ENCODE measurements at regions not wholly inside any gene's neighbourhood (a gene's known extent, or its start where the extent isn't known, plus 50 kb on each side); places are given as distances from the start of the nearest gene placed in this dataset.

DNA sequence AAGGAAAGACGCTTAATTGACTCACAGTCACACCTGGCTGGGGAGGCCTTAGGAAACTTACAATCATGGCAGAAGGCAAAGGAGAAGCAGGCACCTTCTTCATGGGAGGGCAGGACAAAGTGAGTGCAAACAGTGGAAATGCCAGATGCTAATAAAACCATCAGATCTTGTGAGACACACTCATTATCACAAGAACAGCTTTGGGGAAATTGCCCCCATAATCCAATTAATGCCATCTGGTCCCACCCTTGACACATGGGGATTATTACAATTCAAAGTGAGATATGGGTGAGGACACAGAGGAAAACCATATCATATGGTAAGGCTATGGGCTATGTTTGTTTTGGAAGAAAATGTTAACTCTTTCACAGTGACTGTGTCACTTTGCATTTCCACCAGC lies 1272.5 kb upstream of the CELF2 start:
- no peak for FAIRE-seq
- intact Hi-C loops (cut with DNase I), result no loop called here

DNA sequence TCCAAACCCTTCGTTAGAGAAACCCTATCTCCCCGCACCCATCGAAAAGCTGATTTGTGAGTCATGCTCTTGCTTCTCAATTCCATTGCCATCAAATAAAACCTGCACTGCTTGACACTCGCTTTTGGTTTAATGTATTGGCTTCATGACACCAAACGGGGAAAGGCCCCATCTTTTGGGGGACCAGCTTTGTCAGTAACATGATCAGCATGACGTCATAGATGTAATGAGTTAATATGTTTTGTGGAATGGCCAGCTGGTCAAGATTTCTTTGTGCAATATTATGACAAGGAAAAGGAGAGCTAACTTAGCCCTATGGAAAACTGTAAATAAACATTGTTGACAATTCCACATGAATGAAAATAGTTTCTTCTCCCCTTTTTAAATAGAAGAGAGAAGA lies 1260.5 kb upstream of the CELF2 start:
- no peak overlapping the region for H3K9ac ChIP-seq (ENCODE audit: low read length in 3 of 3)

More for the DNA sequence above, 1272.5 kb upstream of the CELF2 start:
- Histone ChIP-seq H3K9me3 (ENCODE audit: control insufficient read depth in 2 of 3, insufficient read depth in 1 of 3, low read length in 3 of 3) (no peaks in the 10 kb centered on the region), H3K4me1 (ENCODE audit: control insufficient read depth in 2 of 3, insufficient read depth in 2 of 3, low read depth in 1 of 3, low read length in 3 of 3) (no peaks in the 10 kb centered on the region), H3K9ac (ENCODE audit: low read length in 3 of 3) (no peak overlapping the region), H3K4me3 (ENCODE audit: low read length in 3 of 3) (no peak overlapping the region), H3K36me3 (ENCODE audit: control insufficient read depth in 2 of 3, insufficient read depth in 3 of 3, low read length in 3 of 3) (no peaks in the 10 kb centered on the region), H3K27ac (ENCODE audit: low read depth in 2 of 2, low read length in 2 of 2) (no peak overlapping the region), H3K27me3 (ENCODE audit: control insufficient read depth, insufficient read depth, low read length) (no peaks in the 10 kb centered on the region)
- DNase-seq, result no peak
- TF ChIP-seq, protein P1, sequence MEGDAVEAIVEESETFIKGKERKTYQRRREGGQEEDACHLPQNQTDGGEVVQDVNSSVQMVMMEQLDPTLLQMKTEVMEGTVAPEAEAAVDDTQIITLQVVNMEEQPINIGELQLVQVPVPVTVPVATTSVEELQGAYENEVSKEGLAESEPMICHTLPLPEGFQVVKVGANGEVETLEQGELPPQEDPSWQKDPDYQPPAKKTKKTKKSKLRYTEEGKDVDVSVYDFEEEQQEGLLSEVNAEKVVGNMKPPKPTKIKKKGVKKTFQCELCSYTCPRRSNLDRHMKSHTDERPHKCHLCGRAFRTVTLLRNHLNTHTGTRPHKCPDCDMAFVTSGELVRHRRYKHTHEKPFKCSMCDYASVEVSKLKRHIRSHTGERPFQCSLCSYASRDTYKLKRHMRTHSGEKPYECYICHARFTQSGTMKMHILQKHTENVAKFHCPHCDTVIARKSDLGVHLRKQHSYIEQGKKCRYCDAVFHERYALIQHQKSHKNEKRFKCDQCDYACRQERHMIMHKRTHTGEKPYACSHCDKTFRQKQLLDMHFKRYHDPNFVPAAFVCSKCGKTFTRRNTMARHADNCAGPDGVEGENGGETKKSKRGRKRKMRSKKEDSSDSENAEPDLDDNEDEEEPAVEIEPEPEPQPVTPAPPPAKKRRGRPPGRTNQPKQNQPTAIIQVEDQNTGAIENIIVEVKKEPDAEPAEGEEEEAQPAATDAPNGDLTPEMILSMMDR (IDR thresholded peaks at IDR 0.05; ENCODE audit: borderline replicate concordance, extremely low read depth, insufficient read depth), result no peak

DNA sequence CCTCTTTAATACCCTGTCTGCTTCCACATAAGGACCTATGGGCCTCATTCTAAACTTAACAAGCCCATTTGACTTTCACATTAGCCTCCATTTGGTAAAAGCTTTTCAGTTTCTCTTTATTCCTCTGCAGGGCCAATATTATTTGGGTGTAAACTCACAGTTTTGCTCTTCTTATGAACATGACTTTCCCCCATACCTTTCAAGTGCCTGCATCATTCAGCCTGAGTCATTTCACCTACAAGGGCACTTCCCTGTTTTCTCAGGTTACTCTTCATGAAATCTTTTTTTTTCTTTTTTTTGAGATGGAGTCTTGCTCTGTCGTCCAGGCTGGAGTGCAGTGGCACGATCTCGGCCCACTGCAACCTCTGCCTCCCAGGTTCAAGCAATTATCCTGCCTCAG lies 1258.1 kb upstream of the CELF2 start:
- TF ChIP-seq, protein P1 (IDR thresholded peaks at IDR 0.05; ENCODE audit: borderline replicate concordance, extremely low read depth, insufficient read depth), result no peak
- no peak overlapping the region for H3K9ac ChIP-seq (ENCODE audit: low read length in 3 of 3)
- H3K4me3 ChIP-seq (ENCODE audit: low read length in 3 of 3), result no peak overlapping the region
- intact Hi-C loops (cut with DNase I), result no loop called here
- FAIRE-seq (no peak), DNase-seq (no peak)
- H3K27ac ChIP-seq (ENCODE audit: low read depth in 2 of 2, low read length in 2 of 2), result no peak overlapping the region
- no peaks in the 10 kb centered on the region for H3K9me3 ChIP-seq (ENCODE audit: control insufficient read depth in 2 of 3, insufficient read depth in 1 of 3, low read length in 3 of 3)
- H3K27me3 ChIP-seq (ENCODE audit: control insufficient read depth, insufficient read depth, low read length), result no peaks in the 10 kb centered on the region
- no peaks in the 10 kb centered on the region for H3K36me3 ChIP-seq (ENCODE audit: control insufficient read depth in 2 of 3, insufficient read depth in 3 of 3, low read length in 3 of 3)
- H3K4me1 ChIP-seq (ENCODE audit: control insufficient read depth in 2 of 3, insufficient read depth in 2 of 3, low read depth in 1 of 3, low read length in 3 of 3), result no peaks in the 10 kb centered on the region

More for the DNA sequence above, 1260.5 kb upstream of the CELF2 start:
- no peak overlapping the region for H3K27ac ChIP-seq (ENCODE audit: low read depth in 2 of 2, low read length in 2 of 2)
- DNase-seq (no peak), FAIRE-seq (no peak)
- H3K4me3 ChIP-seq (ENCODE audit: low read length in 3 of 3), result no peak overlapping the region
- intact Hi-C loops (cut with DNase I), result no loop called here
- H3K36me3 ChIP-seq (ENCODE audit: control insufficient read depth in 2 of 3, insufficient read depth in 3 of 3, low read length in 3 of 3), result no peaks in the 10 kb centered on the region
- no peaks in the 10 kb centered on the region for H3K9me3 ChIP-seq (ENCODE audit: control insufficient read depth in 2 of 3, insufficient read depth in 1 of 3, low read length in 3 of 3)
- TF ChIP-seq, protein P1 (IDR thresholded peaks at IDR 0.05; ENCODE audit: borderline replicate concordance, extremely low read depth, insufficient read depth), result no peak
- no peaks in the 10 kb centered on the region for H3K27me3 ChIP-seq (ENCODE audit: control insufficient read depth, insufficient read depth, low read length)
- no peaks in the 10 kb centered on the region for H3K4me1 ChIP-seq (ENCODE audit: control insufficient read depth in 2 of 3, insufficient read depth in 2 of 3, low read depth in 1 of 3, low read length in 3 of 3)

DNA sequence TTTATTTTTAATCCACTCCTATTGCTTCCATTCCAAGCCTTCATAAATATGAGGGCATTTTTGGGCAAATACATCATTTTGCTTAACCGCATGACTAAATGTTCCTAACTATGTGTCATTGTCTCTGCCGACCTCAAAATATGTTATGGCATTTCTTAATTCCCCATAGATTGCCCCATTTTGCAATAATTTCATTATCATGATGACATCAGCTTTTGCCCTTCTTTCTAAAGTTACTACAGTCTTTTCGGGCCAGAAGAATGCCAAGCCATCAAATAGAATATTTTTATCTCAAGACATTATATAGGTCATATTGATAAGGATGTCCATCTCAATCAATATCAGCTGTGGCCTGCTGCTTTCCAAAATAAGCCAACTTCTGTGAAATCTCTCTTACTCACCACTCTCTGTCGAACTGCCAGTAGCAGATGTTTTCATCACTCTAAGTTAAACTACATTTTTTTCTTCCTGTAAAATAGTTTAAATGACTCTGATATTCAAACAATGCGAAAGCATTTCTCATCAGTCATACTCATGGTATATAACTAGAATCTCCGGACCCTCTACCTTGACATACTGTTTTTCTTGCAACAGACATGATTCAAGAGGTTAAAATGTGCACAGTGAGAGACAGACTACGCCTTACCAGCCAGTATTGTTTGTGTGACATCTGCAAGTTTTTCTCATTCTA lies 1254.6 kb upstream of the CELF2 start:
- Histone ChIP-seq H3K4me3 (ENCODE audit: low read length in 3 of 3) (no peak overlapping the region), H3K36me3 (ENCODE audit: control insufficient read depth in 2 of 3, insufficient read depth in 3 of 3, low read length in 3 of 3) (no peaks in the 10 kb centered on the region), H3K27me3 (ENCODE audit: control insufficient read depth, insufficient read depth, low read length) (no peaks in the 10 kb centered on the region), H3K9ac (ENCODE audit: low read length in 3 of 3) (no peak overlapping the region), H3K4me1 (ENCODE audit: control insufficient read depth in 2 of 3, insufficient read depth in 2 of 3, low read depth in 1 of 3, low read length in 3 of 3) (no peaks in the 10 kb centered on the region), H3K27ac (ENCODE audit: low read depth in 2 of 2, low read length in 2 of 2) (no peak overlapping the region), H3K9me3 (ENCODE audit: control insufficient read depth in 2 of 3, insufficient read depth in 1 of 3, low read length in 3 of 3) (no peaks in the 10 kb centered on the region)
- TF ChIP-seq, protein P1 (IDR thresholded peaks at IDR 0.05; ENCODE audit: borderline replicate concordance, extremely low read depth, insufficient read depth), result no peak
- DNase-seq (no peak), FAIRE-seq (no peak)
- intact Hi-C loops (cut with DNase I), result no loop called here

All from kidney (tissue), 13 donors.